WERI-Rb-1 (cell line): ENCODE measurements at regions not wholly inside any gene's neighbourhood (a gene's known extent, or its start where the extent isn't known, plus 50 kb on each side); places are given as distances from the start of the nearest gene placed in this dataset.

ENCODE experiments used
- DNase-seq: peaks from one replicate; pipeline ENCODE4 v3.0.0-alpha.2; 2020
- H3K27ac ChIP-seq: fragments of 250-450 bp; sonication (Bioruptor Pico); 2 replicates; pipeline ENCODE4 v1.5.1; 2020; ENCODE audit warnings: mild to moderate bottlenecking, moderate library complexity
- H3K27me3 ChIP-seq: fragments of 250-450 bp; sonication (Bioruptor Pico); 2 replicates; pipeline ENCODE4 v1.5.1; 2021; ENCODE audit warnings: mild to moderate bottlenecking, low read depth, moderate library complexity; ENCODE audit not compliant: insufficient read depth, severe bottlenecking
- H3K36me3 ChIP-seq: fragments of 250-450 bp; sonication (Bioruptor Pico); 2 replicates; pipeline ENCODE4 v1.5.1; 2020; ENCODE audit warnings: mild to moderate bottlenecking, moderate library complexity
- H3K4me3 ChIP-seq: 2 replicates; pipeline ENCODE4 v1.5.1; 2011; ENCODE audit warnings: low read depth, mild to moderate bottlenecking, control low read depth, low read length
- H3K9me3 ChIP-seq: fragments of 250-450 bp; sonication (Bioruptor Pico); 2 replicates; pipeline ENCODE4 v1.5.1; 2021; ENCODE audit warnings: mild to moderate bottlenecking, moderate library complexity; ENCODE audit not compliant: severe bottlenecking
- TF ChIP-seq, protein P1 (sequence below): IDR thresholded peaks from 2 replicates; pipeline ENCODE4 v1.5.1; 2011; ENCODE audit warnings: low read depth, mild to moderate bottlenecking, control low read depth, inconsistent platforms, low read length

DNA sequence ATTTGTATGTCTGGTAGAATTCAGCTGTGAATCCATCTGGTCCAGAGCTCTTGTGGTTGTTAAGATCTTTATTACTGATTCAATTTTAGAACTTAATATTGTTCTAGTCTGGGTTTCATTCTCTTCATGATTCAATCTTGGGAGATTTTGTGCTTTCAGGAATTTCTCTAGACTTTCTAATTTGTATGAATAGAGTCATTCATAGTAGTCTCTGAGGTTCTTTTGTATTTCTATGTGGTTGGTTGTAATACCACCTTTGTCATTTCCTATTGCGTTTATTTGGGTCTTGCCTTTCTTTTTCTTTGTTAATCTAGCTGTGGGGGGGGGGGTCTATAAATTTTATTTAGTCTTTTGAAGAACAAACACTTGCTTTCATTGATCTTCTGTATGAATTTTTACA lies 824.8 kb upstream of the GALNTL6 start:
- TF ChIP-seq, protein P1, sequence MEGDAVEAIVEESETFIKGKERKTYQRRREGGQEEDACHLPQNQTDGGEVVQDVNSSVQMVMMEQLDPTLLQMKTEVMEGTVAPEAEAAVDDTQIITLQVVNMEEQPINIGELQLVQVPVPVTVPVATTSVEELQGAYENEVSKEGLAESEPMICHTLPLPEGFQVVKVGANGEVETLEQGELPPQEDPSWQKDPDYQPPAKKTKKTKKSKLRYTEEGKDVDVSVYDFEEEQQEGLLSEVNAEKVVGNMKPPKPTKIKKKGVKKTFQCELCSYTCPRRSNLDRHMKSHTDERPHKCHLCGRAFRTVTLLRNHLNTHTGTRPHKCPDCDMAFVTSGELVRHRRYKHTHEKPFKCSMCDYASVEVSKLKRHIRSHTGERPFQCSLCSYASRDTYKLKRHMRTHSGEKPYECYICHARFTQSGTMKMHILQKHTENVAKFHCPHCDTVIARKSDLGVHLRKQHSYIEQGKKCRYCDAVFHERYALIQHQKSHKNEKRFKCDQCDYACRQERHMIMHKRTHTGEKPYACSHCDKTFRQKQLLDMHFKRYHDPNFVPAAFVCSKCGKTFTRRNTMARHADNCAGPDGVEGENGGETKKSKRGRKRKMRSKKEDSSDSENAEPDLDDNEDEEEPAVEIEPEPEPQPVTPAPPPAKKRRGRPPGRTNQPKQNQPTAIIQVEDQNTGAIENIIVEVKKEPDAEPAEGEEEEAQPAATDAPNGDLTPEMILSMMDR: no peak

DNA sequence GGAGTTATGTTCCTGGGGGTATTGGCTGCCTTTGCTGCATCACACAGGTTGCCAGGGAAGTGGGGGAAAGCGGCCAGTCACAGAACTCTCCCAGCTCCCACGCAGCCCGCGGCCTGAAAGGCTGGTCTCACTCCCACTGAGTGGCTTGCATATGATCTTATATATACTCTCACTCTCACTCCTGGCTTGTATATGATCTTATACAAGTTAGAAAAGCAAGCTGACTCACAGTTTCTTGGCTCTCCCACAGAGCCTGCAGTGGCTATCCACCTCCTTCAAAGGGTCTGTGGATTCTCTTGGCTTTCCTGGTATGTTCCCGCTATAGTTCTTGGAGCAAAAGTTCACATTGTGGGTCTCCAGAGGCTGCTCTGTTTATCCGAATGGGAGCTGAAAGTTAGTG lies 833.5 kb upstream of the GALNTL6 start:
- no peak for DNase-seq
- Histone ChIP-seq H3K9me3 (no peaks in the 10 kb centered on the region), H3K27me3 (no peaks in the 10 kb centered on the region), H3K4me3 (no peak overlapping the region), H3K36me3 (no peaks in the 10 kb centered on the region), H3K27ac (no peak overlapping the region)
- TF ChIP-seq, protein P1: no peak

More for the DNA sequence above, 824.8 kb upstream of the GALNTL6 start:
- Histone ChIP-seq H3K9me3 (no peaks in the 10 kb centered on the region), H3K27me3 (no peaks in the 10 kb centered on the region), H3K36me3 (no peaks in the 10 kb centered on the region), H3K27ac (no peak overlapping the region), H3K4me3 (no peak overlapping the region)
- DNase-seq: no peak

DNA sequence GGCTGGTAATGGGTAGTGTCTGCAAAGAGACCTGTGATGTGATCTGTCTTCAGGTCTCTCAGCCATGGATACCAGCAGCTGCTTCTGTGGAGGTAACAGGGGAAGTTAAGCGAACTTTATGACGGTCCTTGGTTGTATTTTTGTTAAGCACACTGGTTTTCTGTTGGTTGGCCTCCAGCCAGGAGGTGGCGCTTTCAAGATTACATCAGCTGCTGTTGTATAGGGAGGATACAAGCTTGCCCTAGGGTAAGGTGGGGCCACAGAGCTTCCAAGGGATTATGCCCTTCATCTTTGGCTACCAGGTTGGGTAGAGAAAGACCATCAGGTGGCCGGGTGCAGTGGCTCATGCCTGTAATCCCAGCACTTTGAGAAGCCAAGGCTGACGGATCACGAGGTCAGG lies 834.2 kb upstream of the GALNTL6 start:
- no peak for DNase-seq
- TF ChIP-seq, protein P1: no peak
- no peaks in the 10 kb centered on the region for H3K27me3 ChIP-seq
- H3K4me3 ChIP-seq: no peak overlapping the region
- H3K27ac ChIP-seq: no peak overlapping the region
- no peaks in the 10 kb centered on the region for H3K9me3 ChIP-seq
- no peaks in the 10 kb centered on the region for H3K36me3 ChIP-seq

DNA sequence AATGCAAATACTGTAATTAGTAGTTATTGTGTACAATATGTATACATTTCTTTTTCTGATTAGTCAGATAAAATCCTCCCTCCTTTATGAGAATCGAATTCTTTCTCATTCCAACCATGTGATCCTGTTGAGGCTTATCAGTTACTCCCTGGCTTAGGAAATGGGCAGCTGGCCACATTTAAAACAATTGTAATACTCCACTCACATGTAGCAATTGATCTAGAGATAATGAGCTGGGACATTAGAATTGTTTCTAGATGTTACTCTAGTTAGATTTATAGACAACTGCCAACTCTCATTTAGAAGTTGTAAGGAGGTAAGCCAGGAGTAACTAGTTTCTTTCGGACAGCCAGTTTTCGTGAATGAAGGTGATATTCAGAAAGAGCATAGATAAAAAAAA lies 859.3 kb upstream of the AADAT start:
- TF ChIP-seq, protein P1: no peak
- Histone ChIP-seq H3K9me3 (no peaks in the 10 kb centered on the region), H3K27me3 (no peaks in the 10 kb centered on the region), H3K36me3 (no peaks in the 10 kb centered on the region), H3K4me3 (no peak overlapping the region), H3K27ac (no peak overlapping the region)
- no peak for DNase-seq

DNA sequence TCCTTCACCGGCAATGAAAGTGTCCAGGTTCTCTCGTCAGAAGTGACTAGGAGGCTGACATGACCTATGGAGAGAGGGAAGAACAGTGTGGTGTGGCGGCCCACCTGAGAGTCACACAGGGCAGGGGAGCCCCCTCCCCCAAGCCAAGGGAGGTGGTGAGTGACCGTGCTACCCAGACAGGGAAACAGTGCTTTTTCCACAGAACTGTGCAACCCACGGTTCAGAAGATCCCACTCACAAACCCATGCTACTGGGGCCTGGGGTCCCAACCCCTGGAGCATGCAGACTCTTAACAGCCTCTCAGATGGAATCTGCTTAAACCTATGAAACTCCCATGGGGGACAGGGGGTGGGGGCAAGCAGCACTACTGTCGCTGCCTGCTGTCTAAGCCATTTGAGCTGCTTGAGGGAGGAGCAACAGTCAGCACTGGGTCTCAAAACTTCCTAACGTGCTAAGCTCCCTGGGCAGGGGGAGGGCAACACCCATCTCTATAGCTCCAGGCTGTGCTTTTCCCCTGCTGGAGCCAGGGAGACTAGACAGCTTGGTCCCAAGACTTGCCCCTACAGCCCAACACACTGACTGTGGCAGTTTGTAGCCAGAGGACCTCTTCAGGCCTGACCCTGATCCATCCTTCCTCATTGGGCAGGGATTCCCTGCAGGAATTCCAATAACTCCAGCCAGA lies 850.4 kb upstream of the AADAT start:
- TF ChIP-seq, protein P1: no peak
- Histone ChIP-seq H3K27me3 (no peaks in the 10 kb centered on the region), H3K9me3 (no peaks in the 10 kb centered on the region), H3K36me3 (no peaks in the 10 kb centered on the region), H3K4me3 (no peak overlapping the region), H3K27ac (no peak overlapping the region)
- DNase-seq: peak; percentile 24

DNA sequence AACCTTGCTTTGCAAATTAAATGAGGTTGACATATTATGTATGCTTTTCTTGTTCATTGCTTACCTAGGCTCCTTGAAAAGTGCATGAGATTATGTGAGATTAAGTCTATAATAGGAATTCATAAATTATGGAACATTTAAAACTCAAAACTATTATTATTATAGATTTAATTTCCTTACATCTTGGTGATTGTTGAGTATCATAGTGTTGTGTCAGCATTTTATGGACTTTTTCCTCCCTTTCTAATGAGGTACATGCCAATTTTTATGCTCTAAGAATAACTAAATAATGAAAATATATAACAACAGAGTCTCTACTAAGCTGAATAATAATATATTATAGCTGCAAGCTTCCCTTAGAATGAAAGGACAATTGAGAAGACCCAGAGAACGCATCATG lies 848.8 kb upstream of the AADAT start:
- no peaks in the 10 kb centered on the region for H3K9me3 ChIP-seq
- H3K36me3 ChIP-seq: no peaks in the 10 kb centered on the region
- H3K4me3 ChIP-seq: no peak overlapping the region
- DNase-seq: no peak
- H3K27me3 ChIP-seq: no peaks in the 10 kb centered on the region
- TF ChIP-seq, protein P1: no peak
- H3K27ac ChIP-seq: no peak overlapping the region
